Esophagus squamous epithelium (tissue), 4 donors: ENCODE measurements at regions not wholly inside any gene's neighbourhood (a gene's known extent, or its start where the extent isn't known, plus 50 kb on each side); places are given as distances from the start of the nearest gene placed in this dataset.

Experiments used
- POLR2A ChIP-seq, 4 donors: fragments of 450-650 bp; IDR thresholded peaks; one replicate each; pipeline ENCODE4 v1.6.1; 2017; ENCODE audit warnings: antibody characterized with exemption in 4 of 4, mild to moderate bottlenecking in 4 of 4, moderate library complexity in 3 of 4
- TF ChIP-seq, protein P1 (sequence below), 6 experiments: fragments of 450-650 bp in 4 of 6; fragments of 200-600 bp in 2 of 6; sonication (generic) in 2 of 6; IDR thresholded peaks; one replicate each; pipeline ENCODE4 v1.5.1; 2016 to 2019; ENCODE audit warnings: antibody characterized with exemption in 6 of 6, mild to moderate bottlenecking in 4 of 6, moderate library complexity in 4 of 6

DNA sequence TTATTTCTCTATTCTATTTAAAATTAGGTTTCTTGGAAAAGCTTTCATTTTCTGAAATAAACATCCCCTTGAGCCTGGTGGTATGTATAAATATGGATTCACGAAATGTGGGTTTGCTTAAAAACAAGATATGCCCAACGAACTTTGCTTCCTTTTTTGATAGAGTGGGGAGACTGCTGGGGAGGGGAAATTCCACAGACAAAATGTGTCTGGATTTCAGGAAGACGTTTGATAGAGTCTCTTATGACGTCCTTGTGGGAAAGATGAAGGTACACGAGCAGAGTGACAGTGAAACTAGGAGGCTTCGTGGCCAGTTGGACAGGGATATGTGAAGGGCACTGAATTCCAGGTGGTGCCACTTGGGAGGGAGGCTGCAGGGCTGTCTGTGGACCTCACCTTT is 84.5 kb upstream of the RPS23 start:
- TF ChIP-seq, protein P1, sequence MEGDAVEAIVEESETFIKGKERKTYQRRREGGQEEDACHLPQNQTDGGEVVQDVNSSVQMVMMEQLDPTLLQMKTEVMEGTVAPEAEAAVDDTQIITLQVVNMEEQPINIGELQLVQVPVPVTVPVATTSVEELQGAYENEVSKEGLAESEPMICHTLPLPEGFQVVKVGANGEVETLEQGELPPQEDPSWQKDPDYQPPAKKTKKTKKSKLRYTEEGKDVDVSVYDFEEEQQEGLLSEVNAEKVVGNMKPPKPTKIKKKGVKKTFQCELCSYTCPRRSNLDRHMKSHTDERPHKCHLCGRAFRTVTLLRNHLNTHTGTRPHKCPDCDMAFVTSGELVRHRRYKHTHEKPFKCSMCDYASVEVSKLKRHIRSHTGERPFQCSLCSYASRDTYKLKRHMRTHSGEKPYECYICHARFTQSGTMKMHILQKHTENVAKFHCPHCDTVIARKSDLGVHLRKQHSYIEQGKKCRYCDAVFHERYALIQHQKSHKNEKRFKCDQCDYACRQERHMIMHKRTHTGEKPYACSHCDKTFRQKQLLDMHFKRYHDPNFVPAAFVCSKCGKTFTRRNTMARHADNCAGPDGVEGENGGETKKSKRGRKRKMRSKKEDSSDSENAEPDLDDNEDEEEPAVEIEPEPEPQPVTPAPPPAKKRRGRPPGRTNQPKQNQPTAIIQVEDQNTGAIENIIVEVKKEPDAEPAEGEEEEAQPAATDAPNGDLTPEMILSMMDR (IDR thresholded peaks at IDR 0.05) = no peak
- TF ChIP-seq POLR2A (IDR thresholded peaks at IDR 0.05) = no peak
